ENCODE measurements at regions not wholly inside any gene's neighbourhood (a gene's known extent, or its start where the extent isn't known, plus 50 kb on each side); places are given as distances from the start of the nearest gene placed in this dataset.

DNA sequence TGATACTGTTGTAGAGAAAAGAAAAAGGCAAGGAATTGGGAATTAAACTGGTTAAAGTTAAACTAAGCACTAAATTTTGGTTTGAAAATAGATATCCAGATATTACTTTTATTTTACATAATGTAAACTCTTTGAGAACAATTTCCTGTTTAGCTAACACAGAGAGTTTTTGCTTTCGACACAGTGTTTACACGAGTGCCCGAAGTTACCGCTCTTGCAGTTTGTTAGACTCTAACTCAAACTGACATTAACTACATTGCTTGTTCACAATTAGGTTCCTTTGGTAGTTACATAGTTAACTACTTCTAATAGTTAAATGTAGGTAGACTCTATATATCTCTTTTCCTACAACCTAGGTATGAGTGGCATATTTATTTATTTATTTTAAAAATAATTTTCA, 117.1 kb upstream of the CHD1 start:
- Histone ChIP-seq H3K14ac (ENCODE audit: insufficient read length) (no peak overlapping the region), H3K4me1 (replicated peaks in 1 of 4; ENCODE audit: control insufficient read depth in 3 of 4, insufficient read depth in 4 of 4, low read length in 3 of 4) (no peaks in the 10 kb centered on the region), H3K79me2 (ENCODE audit: control insufficient read depth in 1 of 2, insufficient read depth in 2 of 2, low read length in 2 of 2) (no peaks in the 10 kb centered on the region), H3K4me3 (ENCODE audit: extremely low read depth in 1 of 4, insufficient read depth in 2 of 4, low read depth in 3 of 4, low read length in 4 of 4) (no peak overlapping the region), H3K23me2 (ENCODE audit: low read depth, low read length) (no peaks in the 10 kb centered on the region), H2AK5ac (ENCODE audit: low read depth, low read length) (no peak overlapping the region), H2BK12ac (ENCODE audit: low read depth, low read length) (no peak overlapping the region), H3K56ac (replicated peaks; ENCODE audit: insufficient read length, low read depth, low read length) (no peak overlapping the region), H3K27ac (ENCODE audit: low read depth, low read length) (no peak overlapping the region), H3K79me1 (ENCODE audit: low read depth, low read length) (no peaks in the 10 kb centered on the region), H3K36me3 (ENCODE audit: control insufficient read depth in 2 of 4, insufficient read depth in 4 of 4, low read length in 3 of 4) (no peaks in the 10 kb centered on the region), H2BK5ac (ENCODE audit: low read depth, low read length) (no peak overlapping the region), H4K91ac (replicated peaks; ENCODE audit: insufficient read length, low read length) (no peak overlapping the region), H3K23ac (ENCODE audit: insufficient read length) (no peak overlapping the region), H4K20me1 (replicated peaks in 1 of 2; ENCODE audit: control insufficient read depth in 1 of 2, insufficient read depth in 2 of 2, low read length in 2 of 2) (peaks cover 0 to 2% of the 10 kb centered on the region in 2 experiments), H3K27me3 (replicated peaks in 1 of 4; ENCODE audit: control insufficient read depth in 3 of 4, extremely low read depth in 1 of 4, insufficient read depth in 3 of 4, low read length in 3 of 4) (no peaks in the 10 kb centered on the region), H2AFZ (ENCODE audit: low read length) (no peak overlapping the region), H3K9me3 (ENCODE audit: insufficient read depth in 2 of 2, low read depth in 1 of 2, low read length in 1 of 2) (no peaks in the 10 kb centered on the region), H3K18ac (ENCODE audit: extremely low read depth, low read length) (no peak overlapping the region), H2BK120ac (replicated peaks; ENCODE audit: low read depth, low read length) (no peak overlapping the region), H3K4ac (replicated peaks; ENCODE audit: insufficient read length, low read depth, low read length) (no peak overlapping the region), H4K5ac (ENCODE audit: insufficient read length, low read depth, low read length) (no peak overlapping the region), H3K9ac (replicated peaks in 1 of 4; ENCODE audit: extremely low read depth in 1 of 4, low read depth in 3 of 4, low read length in 3 of 4) (no peak overlapping the region), H3K4me2 (ENCODE audit: insufficient read depth in 1 of 2, low read depth in 2 of 2, low read length in 2 of 2) (no peak overlapping the region), H4K8ac (ENCODE audit: extremely low read depth, insufficient read depth, low read length) (no peak overlapping the region), H2BK15ac (ENCODE audit: low read length) (no peak overlapping the region), H2BK20ac (ENCODE audit: low read length) (no peak overlapping the region)
- ChIA-PET CTCF (ENCODE audit: partially characterized antibody) (interaction anchor here (0.7 to 2.2 kb wide), 3 partner anchors 10 to 15 kb away, joined by 3 to 6 read pairs (median 3); no protein-coding TSS in a partner anchor), POLR2A (ENCODE audit: partially characterized antibody) (no interaction called here)
- WGBS, 2 experiments (ENCODE audit: extremely low coverage in 1 of 2, insufficient coverage in 1 of 2, insufficient read length in 1 of 2, insufficient replicate concordance in 2 of 2, low coverage in 1 of 2, low lambda C conversion rate in 2 of 2, missing lambda C conversion rate in 1 of 2), result 71% methylated on average over 4 of the region's 4 CpGs; no CpG with 5 or more reads in 1 of the 2 experiments
- DNase-seq (ENCODE audit: low read depth in 1 of 2, low spot score in 2 of 2) (no peak), FAIRE-seq (no peak)
- TF ChIP-seq CHD1 (IDR thresholded peaks at IDR 0.05; ENCODE audit: low read depth, low read length) (no peak), RAD21 (IDR thresholded peaks at IDR 0.05 in 1 of 2, conservative IDR thresholded peaks at IDR 0.05 in 1 of 2; ENCODE audit: low read depth in 2 of 2, low read length in 2 of 2) (no peak), FOSL1 (IDR thresholded peaks at IDR 0.05; ENCODE audit: insufficient read depth, low read depth, low read length) (no peak), EGR1 (IDR thresholded peaks at IDR 0.05; ENCODE audit: borderline replicate concordance, low read depth, low read length) (no peak), CTBP2 (IDR thresholded peaks at IDR 0.05; ENCODE audit: borderline replicate concordance, insufficient read depth, insufficient read length, low read length) (no peak), RXRA (IDR thresholded peaks at IDR 0.05; ENCODE audit: insufficient read depth, low read depth, low read length) (no peak), SRF (IDR thresholded peaks at IDR 0.05; ENCODE audit: low read depth, low read length) (no peak), GABPA (IDR thresholded peaks at IDR 0.05; ENCODE audit: borderline replicate concordance, insufficient read depth, low read length) (no peak), RBBP5 (IDR thresholded peaks at IDR 0.05; ENCODE audit: borderline replicate concordance, low read depth, low read length) (no peak), POLR2A (IDR thresholded peaks at IDR 0.05; ENCODE audit: control extremely low read depth in 1 of 2, low read depth in 2 of 2, low read length in 2 of 2) (no peak), MAFK (IDR thresholded peaks at IDR 0.05; ENCODE audit: low read depth, low read length) (no peak), RFX5 (IDR thresholded peaks at IDR 0.05; ENCODE audit: borderline replicate concordance, low read depth, low read length) (no peak), HDAC6 (IDR thresholded peaks at IDR 0.05; ENCODE audit: low read depth, low read length) (no peak), SP4 (IDR thresholded peaks at IDR 0.05; ENCODE audit: low read length) (no peak), BCL11A (IDR thresholded peaks at IDR 0.05; ENCODE audit: low read depth in 2 of 2, low read length in 2 of 2) (no peak), TAF1 (IDR thresholded peaks at IDR 0.05; ENCODE audit: low read depth, low read length) (no peak)

All from H1 (cell line).